Activated T-cell treated with anti-CD3 and anti-CD28 coated beads, Interleukin-2, amount 50 U/mL, for 24 hours (primary cell): ENCODE measurements at regions not wholly inside any gene's neighbourhood (a gene's known extent, or its start where the extent isn't known, plus 50 kb on each side); places are given as distances from the start of the nearest gene placed in this dataset.

Experiments
- DNase-seq: peaks from one replicate; pipeline ENCODE4 v3.0.0-alpha.2; 2020
- H3K27ac Mint-ChIP-seq: 2 replicates; pipeline ENCODE4 v1.8.0; 2020; ENCODE audit warnings: mild to moderate bottlenecking, mixed read lengths
- H3K27me3 Mint-ChIP-seq: 2 replicates; pipeline ENCODE4 v1.8.0; 2020; ENCODE audit warnings: mixed read lengths
- H3K36me3 Mint-ChIP-seq: 2 replicates; pipeline ENCODE4 v1.8.0; 2020; ENCODE audit warnings: low read depth, mixed read lengths
- H3K4me1 Mint-ChIP-seq: 2 replicates; pipeline ENCODE4 v1.8.0; 2020; ENCODE audit warnings: low read depth, mixed read lengths
- H3K4me3 Mint-ChIP-seq: 2 replicates; pipeline ENCODE4 v1.8.0; 2020; ENCODE audit warnings: mild to moderate bottlenecking, moderate library complexity, mixed read lengths
- H3K9me3 Mint-ChIP-seq: 2 replicates; pipeline ENCODE4 v1.8.0; 2020; ENCODE audit warnings: mixed read lengths

GRCh38 chr1:229753764-229754551 is 127.9 kb downstream of the URB2 start:
- peak overlapping the region; percentile 7 for H3K4me3 Mint-ChIP-seq
- H3K36me3 Mint-ChIP-seq, result no peaks in the 10 kb centered on the region
- H3K27ac Mint-ChIP-seq, result no peak overlapping the region
- peaks cover 6% of the 10 kb centered on the region for H3K9me3 Mint-ChIP-seq
- H3K27me3 Mint-ChIP-seq, result no peaks in the 10 kb centered on the region
- peaks cover 17% of the 10 kb centered on the region for H3K4me1 Mint-ChIP-seq
- DNase-seq, result no peak

GRCh38 chr1:229756666-229757065 is 130.6 kb downstream of the URB2 start:
- Mint-ChIP-seq H3K9me3 (peaks cover 6% of the 10 kb centered on the region), H3K27ac (no peak overlapping the region), H3K36me3 (no peaks in the 10 kb centered on the region), H3K27me3 (no peaks in the 10 kb centered on the region), H3K4me1 (peaks cover 17% of the 10 kb centered on the region), H3K4me3 (no peak overlapping the region)
- no peak for DNase-seq

GRCh38 chr1:229757226-229757625 is 131.2 kb downstream of the URB2 start:
- H3K27ac Mint-ChIP-seq, result no peak overlapping the region
- no peak for DNase-seq

GRCh38 chr1:229758101-229759036 is 132.3 kb downstream of the URB2 start:
- Mint-ChIP-seq H3K27me3 (no peaks in the 10 kb centered on the region), H3K9me3 (peaks cover 6% of the 10 kb centered on the region), H3K4me3 (no peak overlapping the region), H3K27ac (no peak overlapping the region), H3K36me3 (no peaks in the 10 kb centered on the region), H3K4me1 (peaks cover 17% of the 10 kb centered on the region)
- DNase-seq, result no peak

More at GRCh38 chr1:229757226-229757625, 131.2 kb downstream of the URB2 start:
- peaks cover 6% of the 10 kb centered on the region for H3K9me3 Mint-ChIP-seq
- no peak overlapping the region for H3K4me3 Mint-ChIP-seq
- no peaks in the 10 kb centered on the region for H3K36me3 Mint-ChIP-seq
- peaks cover 17% of the 10 kb centered on the region for H3K4me1 Mint-ChIP-seq
- H3K27me3 Mint-ChIP-seq, result no peaks in the 10 kb centered on the region

- DNase-seq, result no peak
- Mint-ChIP-seq H3K27ac (no peak overlapping the region), H3K4me3 (no peak overlapping the region), H3K9me3 (peaks cover 6% of the 10 kb centered on the region), H3K36me3 (no peaks in the 10 kb centered on the region), H3K27me3 (no peaks in the 10 kb centered on the region), H3K4me1 (peaks cover 12% of the 10 kb centered on the region)
Measured at GRCh38 chr1:229759037-229759435, 133.0 kb downstream of the URB2 start.

- H3K9me3 Mint-ChIP-seq, result peaks cover 6% of the 10 kb centered on the region
- no peak overlapping the region for H3K4me3 Mint-ChIP-seq
- no peak overlapping the region for H3K27ac Mint-ChIP-seq
- H3K27me3 Mint-ChIP-seq, result no peaks in the 10 kb centered on the region
- peaks cover 6% of the 10 kb centered on the region for H3K4me1 Mint-ChIP-seq
- H3K36me3 Mint-ChIP-seq, result no peaks in the 10 kb centered on the region
- DNase-seq, result no peak
Measured at GRCh38 chr1:229759586-229759985, 133.5 kb downstream of the URB2 start.

GRCh38 chr1:229760478-229760996 is 134.5 kb downstream of the URB2 start:
- H3K4me1 Mint-ChIP-seq, result peaks cover 6% of the 10 kb centered on the region
- peaks cover 6% of the 10 kb centered on the region for H3K9me3 Mint-ChIP-seq
- no peak for DNase-seq
- no peak overlapping the region for H3K27ac Mint-ChIP-seq
- H3K4me3 Mint-ChIP-seq, result no peak overlapping the region
- H3K36me3 Mint-ChIP-seq, result no peaks in the 10 kb centered on the region
- H3K27me3 Mint-ChIP-seq, result no peaks in the 10 kb centered on the region

- no peak for DNase-seq
- Mint-ChIP-seq H3K36me3 (no peaks in the 10 kb centered on the region), H3K27ac (no peak overlapping the region), H3K4me1 (peaks cover 6% of the 10 kb centered on the region), H3K4me3 (no peak overlapping the region), H3K9me3 (no peaks in the 10 kb centered on the region), H3K27me3 (peaks cover 6% of the 10 kb centered on the region)
Measured at GRCh38 chr1:229762891-229763290, 136.8 kb downstream of the URB2 start.

- DNase-seq, result no peak
- Mint-ChIP-seq H3K9me3 (no peaks in the 10 kb centered on the region), H3K36me3 (no peaks in the 10 kb centered on the region), H3K27me3 (peaks cover 29% of the 10 kb centered on the region), H3K4me1 (no peaks in the 10 kb centered on the region), H3K27ac (no peak overlapping the region), H3K4me3 (no peak overlapping the region)
Measured at GRCh38 chr1:229768232-229768631, 142.2 kb downstream of the URB2 start.

GRCh38 chr1:229769006-229769405 is 143.0 kb downstream of the URB2 start:
- H3K27me3 Mint-ChIP-seq, result peaks cover 34% of the 10 kb centered on the region
- DNase-seq, result no peak
- no peak overlapping the region for H3K4me3 Mint-ChIP-seq
- no peaks in the 10 kb centered on the region for H3K9me3 Mint-ChIP-seq
- H3K36me3 Mint-ChIP-seq, result no peaks in the 10 kb centered on the region
- no peak overlapping the region for H3K27ac Mint-ChIP-seq
- H3K4me1 Mint-ChIP-seq, result no peaks in the 10 kb centered on the region

- peaks cover 36% of the 10 kb centered on the region for H3K27me3 Mint-ChIP-seq
- no peak for DNase-seq
- H3K4me3 Mint-ChIP-seq, result no peak overlapping the region
- H3K4me1 Mint-ChIP-seq, result no peaks in the 10 kb centered on the region
- H3K9me3 Mint-ChIP-seq, result no peaks in the 10 kb centered on the region
- no peaks in the 10 kb centered on the region for H3K36me3 Mint-ChIP-seq
- no peak overlapping the region for H3K27ac Mint-ChIP-seq
Measured at GRCh38 chr1:229769809-229770208, 143.8 kb downstream of the URB2 start.

GRCh38 chr1:229778794-229779193 is 152.7 kb downstream of the URB2 start:
- Mint-ChIP-seq H3K27me3 (peaks cover 12% of the 10 kb centered on the region), H3K4me1 (no peaks in the 10 kb centered on the region), H3K27ac (no peak overlapping the region), H3K9me3 (no peaks in the 10 kb centered on the region), H3K36me3 (no peaks in the 10 kb centered on the region), H3K4me3 (no peak overlapping the region)
- no peak for DNase-seq

GRCh38 chr1:229781453-229781852 is 155.4 kb downstream of the URB2 start:
- peaks cover 12% of the 10 kb centered on the region for H3K27me3 Mint-ChIP-seq
- H3K9me3 Mint-ChIP-seq, result no peaks in the 10 kb centered on the region
- H3K36me3 Mint-ChIP-seq, result no peaks in the 10 kb centered on the region
- H3K27ac Mint-ChIP-seq, result no peak overlapping the region
- H3K4me1 Mint-ChIP-seq, result no peaks in the 10 kb centered on the region
- DNase-seq, result no peak
- no peak overlapping the region for H3K4me3 Mint-ChIP-seq

GRCh38 chr1:229782469-229782868 is 156.4 kb downstream of the URB2 start:
- DNase-seq, result no peak
- Mint-ChIP-seq H3K27me3 (peaks cover 12% of the 10 kb centered on the region), H3K4me3 (no peak overlapping the region), H3K36me3 (no peaks in the 10 kb centered on the region), H3K4me1 (no peaks in the 10 kb centered on the region), H3K27ac (no peak overlapping the region), H3K9me3 (no peaks in the 10 kb centered on the region)

- no peaks in the 10 kb centered on the region for H3K4me1 Mint-ChIP-seq
- no peak overlapping the region for H3K4me3 Mint-ChIP-seq
- H3K27ac Mint-ChIP-seq, result no peak overlapping the region
- peaks cover 19% of the 10 kb centered on the region for H3K27me3 Mint-ChIP-seq
- H3K9me3 Mint-ChIP-seq, result no peaks in the 10 kb centered on the region
- DNase-seq, result no peak
- H3K36me3 Mint-ChIP-seq, result no peaks in the 10 kb centered on the region
Measured at GRCh38 chr1:229784834-229785233, 158.8 kb downstream of the URB2 start.
